ENCODE measurements at regions not wholly inside any gene's neighbourhood (a gene's known extent, or its start where the extent isn't known, plus 50 kb on each side); places are given as distances from the start of the nearest gene placed in this dataset.
A peak's percentile ranks its signal among the peaks of the same experiment; 100 is the strongest.

DNA sequence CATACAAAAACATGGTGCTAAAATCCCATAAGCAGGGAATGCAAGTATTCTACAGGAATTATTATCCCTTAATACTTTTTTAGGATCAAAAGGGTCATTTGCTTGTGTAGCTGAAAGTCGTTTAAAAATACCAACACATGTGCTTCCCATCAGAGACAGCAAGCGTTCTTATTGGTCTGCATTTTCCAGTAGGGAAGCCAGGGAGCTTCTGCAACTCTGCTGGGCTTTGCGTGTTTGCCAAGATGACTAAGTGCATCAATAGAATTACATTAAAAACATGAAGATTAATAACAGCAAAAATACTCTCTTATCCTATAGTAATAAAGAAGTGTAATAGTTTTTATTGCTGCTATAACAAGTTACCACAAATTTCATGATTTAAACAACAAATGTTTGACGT, 111.2 kb downstream of the QDPR start:
- Histone ChIP-seq H3K36me3 (ENCODE audit: control insufficient read depth, insufficient read depth, low read length) (no peaks in the 10 kb centered on the region), H3K4me3 (replicated peaks; ENCODE audit: low read depth, low read length) (no peak overlapping the region), H3K27me3 (replicated peaks; ENCODE audit: control insufficient read depth, insufficient read depth, low read length) (no peaks in the 10 kb centered on the region; the same call in 1 of the 2 replicates)
- no peak for DNase-seq (ENCODE audit: extremely low read depth, insufficient read length)
- TF ChIP-seq, protein P1, sequence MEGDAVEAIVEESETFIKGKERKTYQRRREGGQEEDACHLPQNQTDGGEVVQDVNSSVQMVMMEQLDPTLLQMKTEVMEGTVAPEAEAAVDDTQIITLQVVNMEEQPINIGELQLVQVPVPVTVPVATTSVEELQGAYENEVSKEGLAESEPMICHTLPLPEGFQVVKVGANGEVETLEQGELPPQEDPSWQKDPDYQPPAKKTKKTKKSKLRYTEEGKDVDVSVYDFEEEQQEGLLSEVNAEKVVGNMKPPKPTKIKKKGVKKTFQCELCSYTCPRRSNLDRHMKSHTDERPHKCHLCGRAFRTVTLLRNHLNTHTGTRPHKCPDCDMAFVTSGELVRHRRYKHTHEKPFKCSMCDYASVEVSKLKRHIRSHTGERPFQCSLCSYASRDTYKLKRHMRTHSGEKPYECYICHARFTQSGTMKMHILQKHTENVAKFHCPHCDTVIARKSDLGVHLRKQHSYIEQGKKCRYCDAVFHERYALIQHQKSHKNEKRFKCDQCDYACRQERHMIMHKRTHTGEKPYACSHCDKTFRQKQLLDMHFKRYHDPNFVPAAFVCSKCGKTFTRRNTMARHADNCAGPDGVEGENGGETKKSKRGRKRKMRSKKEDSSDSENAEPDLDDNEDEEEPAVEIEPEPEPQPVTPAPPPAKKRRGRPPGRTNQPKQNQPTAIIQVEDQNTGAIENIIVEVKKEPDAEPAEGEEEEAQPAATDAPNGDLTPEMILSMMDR (IDR thresholded peaks at IDR 0.05; ENCODE audit: insufficient read depth, low read length, poor library complexity, severe bottlenecking) = no peak

DNA sequence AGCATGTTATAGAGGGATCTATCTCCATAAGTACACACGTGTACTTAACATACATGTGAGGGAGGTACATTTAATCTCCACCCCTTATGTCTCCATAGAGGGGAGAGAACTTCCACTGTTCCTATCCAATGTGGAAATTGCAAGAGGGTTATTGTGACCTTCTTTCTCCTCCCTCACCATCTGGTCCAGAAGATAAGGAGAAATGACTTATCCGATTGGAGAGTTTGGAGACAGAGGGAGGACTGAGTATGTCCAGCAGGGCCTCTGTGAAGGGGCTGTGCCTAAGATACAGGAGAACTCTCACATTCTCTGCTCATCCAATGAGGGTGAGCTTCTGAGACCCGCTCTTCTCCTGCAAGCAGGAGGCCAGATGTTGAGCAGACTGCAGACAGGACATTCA, 113.1 kb downstream of the QDPR start:
- TF ChIP-seq, protein P1 (IDR thresholded peaks at IDR 0.05; ENCODE audit: insufficient read depth, low read length, poor library complexity, severe bottlenecking) = no peak
- no peak for DNase-seq (ENCODE audit: extremely low read depth, insufficient read length)
- Histone ChIP-seq H3K4me3 (replicated peaks; ENCODE audit: low read depth, low read length) (no peak overlapping the region), H3K27me3 (replicated peaks; ENCODE audit: control insufficient read depth, insufficient read depth, low read length) (no peaks in the 10 kb centered on the region; the same call in 1 of the 2 replicates), H3K36me3 (ENCODE audit: control insufficient read depth, insufficient read depth, low read length) (no peaks in the 10 kb centered on the region)

DNA sequence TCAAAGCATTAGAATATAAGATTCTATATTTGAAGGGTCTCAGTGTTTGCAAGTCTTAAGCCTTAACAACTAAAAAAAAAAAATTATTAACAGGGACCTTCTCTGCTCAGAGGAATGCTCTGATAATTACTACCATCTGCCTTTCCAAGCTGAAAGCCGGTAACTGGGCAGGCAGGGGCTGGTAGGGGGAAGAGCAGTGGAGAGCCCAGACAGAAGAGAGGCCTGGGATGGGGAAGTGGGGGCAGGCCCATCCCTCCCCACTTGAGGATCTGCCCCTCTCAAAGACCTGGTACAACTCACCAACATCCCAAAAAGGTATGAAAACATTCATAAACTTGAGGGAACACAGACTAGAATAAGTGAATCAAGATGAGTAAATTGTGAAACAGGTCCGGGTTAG, 113.9 kb downstream of the QDPR start:
- no peaks in the 10 kb centered on the region; the same call in 1 of the 2 replicates for H3K27me3 ChIP-seq (replicated peaks; ENCODE audit: control insufficient read depth, insufficient read depth, low read length)
- no peak for DNase-seq (ENCODE audit: extremely low read depth, insufficient read length)
- no peaks in the 10 kb centered on the region for H3K36me3 ChIP-seq (ENCODE audit: control insufficient read depth, insufficient read depth, low read length)
- no peak overlapping the region for H3K4me3 ChIP-seq (replicated peaks; ENCODE audit: low read depth, low read length)
- TF ChIP-seq, protein P1 (IDR thresholded peaks at IDR 0.05; ENCODE audit: insufficient read depth, low read length, poor library complexity, severe bottlenecking) = no peak

DNA sequence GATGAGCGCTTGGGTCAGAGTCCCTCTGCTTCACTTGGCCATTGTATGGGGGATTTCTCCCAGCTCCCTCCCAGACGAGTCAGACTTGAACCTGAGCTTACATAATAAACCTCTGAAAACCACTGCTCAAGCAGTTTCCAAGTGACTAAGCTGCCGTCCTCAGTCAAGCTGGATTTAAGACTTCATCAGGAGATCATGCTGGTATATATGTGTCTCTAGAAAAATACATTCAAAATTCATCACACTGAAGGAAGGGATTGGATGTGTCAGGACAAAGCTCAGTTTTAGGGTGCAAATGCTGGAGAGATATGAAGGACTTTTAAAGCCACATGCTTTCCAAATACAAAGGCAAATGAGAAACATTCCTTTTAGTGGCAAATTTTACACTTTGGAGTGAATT, 114.3 kb downstream of the QDPR start:
- Histone ChIP-seq H3K27me3 (replicated peaks; ENCODE audit: control insufficient read depth, insufficient read depth, low read length) (no peaks in the 10 kb centered on the region; the same call in 1 of the 2 replicates), H3K36me3 (ENCODE audit: control insufficient read depth, insufficient read depth, low read length) (no peaks in the 10 kb centered on the region), H3K4me3 (replicated peaks; ENCODE audit: low read depth, low read length) (no peak overlapping the region)
- no peak for DNase-seq (ENCODE audit: extremely low read depth, insufficient read length)
- TF ChIP-seq, protein P1 (IDR thresholded peaks at IDR 0.05; ENCODE audit: insufficient read depth, low read length, poor library complexity, severe bottlenecking) = no peak

DNA sequence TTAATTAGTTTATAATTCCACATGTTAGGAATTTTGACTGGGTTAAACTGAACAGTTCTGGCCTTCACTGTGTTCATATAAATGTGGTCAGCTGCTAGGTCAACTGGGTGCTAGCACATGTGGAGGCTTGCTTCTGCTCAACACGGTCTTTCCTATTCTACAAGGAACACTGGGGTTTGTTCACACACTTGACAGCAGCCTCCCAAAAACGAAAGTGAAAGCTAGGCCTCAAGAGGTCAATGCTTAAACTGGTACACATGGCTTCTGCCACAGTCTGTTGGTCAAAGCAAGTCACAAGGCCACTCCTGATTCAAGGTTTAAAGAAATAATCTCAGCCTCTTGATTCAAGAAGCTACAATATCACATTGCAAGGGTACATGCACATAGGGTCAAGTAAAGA, 126.5 kb downstream of the QDPR start:
- H3K4me3 ChIP-seq (replicated peaks; ENCODE audit: low read depth, low read length) = no peak overlapping the region
- no peaks in the 10 kb centered on the region for H3K27me3 ChIP-seq (replicated peaks; ENCODE audit: control insufficient read depth, insufficient read depth, low read length)
- no peaks in the 10 kb centered on the region for H3K36me3 ChIP-seq (ENCODE audit: control insufficient read depth, insufficient read depth, low read length)
- DNase-seq (ENCODE audit: extremely low read depth, insufficient read length) = peak; percentile 1
- TF ChIP-seq, protein P1 (IDR thresholded peaks at IDR 0.05; ENCODE audit: insufficient read depth, low read length, poor library complexity, severe bottlenecking) = no peak

DNA sequence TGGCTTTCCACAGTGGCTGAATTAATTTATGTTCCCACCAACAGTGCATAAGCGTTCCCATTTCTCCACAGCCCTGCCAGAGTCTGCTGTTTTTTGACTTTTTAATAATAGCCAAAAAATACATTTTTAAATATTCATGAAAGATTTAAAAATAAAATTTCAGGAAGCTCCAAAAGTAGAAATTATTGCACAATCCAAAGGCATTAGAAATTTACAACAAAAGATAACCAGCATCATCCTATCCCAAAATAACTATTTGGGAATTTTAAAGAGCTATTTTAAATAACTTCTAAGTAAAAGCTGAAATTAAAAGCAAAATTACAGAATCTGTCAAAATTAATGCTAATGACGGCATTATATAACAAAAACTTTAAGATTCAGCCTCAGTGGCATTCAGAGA, 131.5 kb downstream of the QDPR start:
- TF ChIP-seq, protein P1 (IDR thresholded peaks at IDR 0.05; ENCODE audit: insufficient read depth, low read length, poor library complexity, severe bottlenecking) = no peak
- Histone ChIP-seq H3K36me3 (ENCODE audit: control insufficient read depth, insufficient read depth, low read length) (no peaks in the 10 kb centered on the region), H3K4me3 (replicated peaks; ENCODE audit: low read depth, low read length) (no peak overlapping the region)

More for the DNA sequence above, 131.5 kb downstream of the QDPR start:
- no peak for DNase-seq (ENCODE audit: extremely low read depth, insufficient read length)
- no peaks in the 10 kb centered on the region for H3K27me3 ChIP-seq (replicated peaks; ENCODE audit: control insufficient read depth, insufficient read depth, low read length)
